ENCODE measurements at regions not wholly inside any gene's neighbourhood (a gene's known extent, or its start where the extent isn't known, plus 50 kb on each side); places are given as distances from the start of the nearest gene placed in this dataset.

DNA sequence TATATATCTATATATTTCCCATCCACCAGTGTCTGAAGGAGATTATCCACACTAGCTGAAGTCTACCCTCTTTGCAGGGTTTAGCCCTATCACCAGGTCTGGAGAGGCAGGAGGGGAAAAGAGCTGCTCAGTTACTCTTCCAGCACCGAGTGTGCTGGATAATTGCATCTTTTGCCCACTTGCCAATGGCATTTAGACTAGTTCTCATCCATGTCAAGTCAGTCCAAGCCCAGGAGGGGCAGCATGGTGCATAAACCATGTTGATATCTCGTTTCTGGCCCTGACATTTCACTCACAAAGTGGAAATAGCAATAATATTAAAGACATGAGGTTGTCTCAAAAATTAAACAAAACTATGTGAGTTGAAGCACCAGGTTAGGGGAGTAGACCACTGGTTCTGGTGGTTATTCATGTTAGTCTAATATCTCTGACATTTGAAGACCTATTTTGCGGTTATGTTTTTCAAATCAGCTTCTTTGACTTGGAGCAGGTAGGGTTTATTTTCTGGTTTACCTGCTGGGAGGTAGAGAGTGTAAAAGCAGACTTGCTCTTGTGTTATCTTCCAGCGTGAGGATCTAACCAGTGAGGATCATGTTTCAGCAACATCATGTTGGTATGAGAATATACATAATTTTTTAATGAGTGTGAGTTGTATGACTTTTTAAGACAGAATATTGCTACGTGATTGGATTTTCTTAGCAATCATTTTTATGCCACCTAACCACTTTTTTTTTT lies 273.2 kb upstream of the KIRREL3 start:
- intact Hi-C loops (cut with micrococcal nuclease), result no loop called here
- CTCF ChIA-PET, result no interaction called here

More for the DNA sequence above, 273.2 kb upstream of the KIRREL3 start:
- TF ChIP-seq GATA2 (IDR thresholded peaks at IDR 0.05; ENCODE audit: insufficient read depth, insufficient read length, low read depth, low read length), result no peak
- TF ChIP-seq, protein P1, sequence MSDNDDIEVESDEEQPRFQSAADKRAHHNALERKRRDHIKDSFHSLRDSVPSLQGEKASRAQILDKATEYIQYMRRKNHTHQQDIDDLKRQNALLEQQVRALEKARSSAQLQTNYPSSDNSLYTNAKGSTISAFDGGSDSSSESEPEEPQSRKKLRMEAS (IDR thresholded peaks at IDR 0.05; ENCODE audit: insufficient read depth, insufficient read length), result no peak
- TF ChIP-seq FOS (IDR thresholded peaks at IDR 0.05; ENCODE audit: borderline replicate concordance, insufficient read depth, low read length), result no peak
- TF ChIP-seq POLR2A (IDR thresholded peaks at IDR 0.05; ENCODE audit: low read depth, low read length), result no peak
- no peak for TF ChIP-seq POLR2AphosphoS5 (IDR thresholded peaks at IDR 0.05; ENCODE audit: insufficient read depth, low read depth, low read length)
- no peak for TF ChIP-seq EZH2 (IDR thresholded peaks at IDR 0.05; ENCODE audit: borderline replicate concordance, low read depth, low read length, severe bottlenecking)
- TF ChIP-seq, protein P2, sequence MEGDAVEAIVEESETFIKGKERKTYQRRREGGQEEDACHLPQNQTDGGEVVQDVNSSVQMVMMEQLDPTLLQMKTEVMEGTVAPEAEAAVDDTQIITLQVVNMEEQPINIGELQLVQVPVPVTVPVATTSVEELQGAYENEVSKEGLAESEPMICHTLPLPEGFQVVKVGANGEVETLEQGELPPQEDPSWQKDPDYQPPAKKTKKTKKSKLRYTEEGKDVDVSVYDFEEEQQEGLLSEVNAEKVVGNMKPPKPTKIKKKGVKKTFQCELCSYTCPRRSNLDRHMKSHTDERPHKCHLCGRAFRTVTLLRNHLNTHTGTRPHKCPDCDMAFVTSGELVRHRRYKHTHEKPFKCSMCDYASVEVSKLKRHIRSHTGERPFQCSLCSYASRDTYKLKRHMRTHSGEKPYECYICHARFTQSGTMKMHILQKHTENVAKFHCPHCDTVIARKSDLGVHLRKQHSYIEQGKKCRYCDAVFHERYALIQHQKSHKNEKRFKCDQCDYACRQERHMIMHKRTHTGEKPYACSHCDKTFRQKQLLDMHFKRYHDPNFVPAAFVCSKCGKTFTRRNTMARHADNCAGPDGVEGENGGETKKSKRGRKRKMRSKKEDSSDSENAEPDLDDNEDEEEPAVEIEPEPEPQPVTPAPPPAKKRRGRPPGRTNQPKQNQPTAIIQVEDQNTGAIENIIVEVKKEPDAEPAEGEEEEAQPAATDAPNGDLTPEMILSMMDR (IDR thresholded peaks at IDR 0.05; ENCODE audit: extremely low read depth in 1 of 2, insufficient read depth in 1 of 2, low read depth in 1 of 2, low read length in 2 of 2), result no peak
- TF ChIP-seq MYC (IDR thresholded peaks at IDR 0.05; ENCODE audit: low read depth, low read length), result no peak
- TF ChIP-seq JUN (IDR thresholded peaks at IDR 0.05; ENCODE audit: borderline replicate concordance, insufficient read depth, insufficient read length, low read depth), result no peak
- dilution Hi-C loops (cut with MboI; ENCODE audit: extremely low pct_ligation_motif_present, low sequenced_read_pairs), result no loop called here
- H3K79me2 ChIP-seq (ENCODE audit: control insufficient read depth, insufficient read depth, low read length), result no peaks in the 10 kb centered on the region
- H3K9ac ChIP-seq (replicated peaks; ENCODE audit: extremely low read depth, insufficient read depth, low read length), result no peak overlapping the region
- H3K4me2 ChIP-seq (ENCODE audit: insufficient read depth, low read length), result no peak overlapping the region
- no peaks in the 10 kb centered on the region for H3K36me3 ChIP-seq (ENCODE audit: control insufficient read depth in 2 of 2, extremely low read depth in 1 of 2, insufficient read depth in 2 of 2, low read length in 2 of 2)
- no peak overlapping the region for H3K4me3 ChIP-seq (replicated peaks in 1 of 3; ENCODE audit: insufficient read depth in 1 of 3, low read depth in 1 of 3, low read length in 3 of 3)
- no peak for FAIRE-seq
- no peaks in the 10 kb centered on the region for H3K27me3 ChIP-seq (ENCODE audit: control insufficient read depth in 2 of 2, insufficient read depth in 2 of 2, low read length in 2 of 2)
- H3K9me1 ChIP-seq (replicated peaks; ENCODE audit: control insufficient read depth, extremely low read depth, insufficient read depth, low read length), result no peaks in the 10 kb centered on the region
- peaks cover 1% of the 10 kb centered on the region for H3K9me3 ChIP-seq (replicated peaks; ENCODE audit: control insufficient read depth, insufficient read depth, low read length)
- no peak for DNase-seq (ENCODE audit: low read depth, low spot score)
- H2AFZ ChIP-seq (ENCODE audit: low read depth, low read length), result no peak overlapping the region
- H3K4me1 ChIP-seq (ENCODE audit: control insufficient read depth, extremely low read depth, insufficient read depth, low read length), result no peaks in the 10 kb centered on the region
- no TSS peak for BruUV-seq (replicated peaks)
- H4K20me1 ChIP-seq (replicated peaks; ENCODE audit: control insufficient read depth, extremely low read depth, insufficient read depth, low read length), result no peaks in the 10 kb centered on the region
- POLR2A ChIA-PET, result no interaction called here
- H3K27ac ChIP-seq (ENCODE audit: insufficient read depth, low read depth, low read length), result no peak overlapping the region

Data from endothelial cell of umbilical vein (primary cell).